ENCODE measurements at regions not wholly inside any gene's neighbourhood (a gene's known extent, or its start where the extent isn't known, plus 50 kb on each side); places are given as distances from the start of the nearest gene placed in this dataset.

DNA sequence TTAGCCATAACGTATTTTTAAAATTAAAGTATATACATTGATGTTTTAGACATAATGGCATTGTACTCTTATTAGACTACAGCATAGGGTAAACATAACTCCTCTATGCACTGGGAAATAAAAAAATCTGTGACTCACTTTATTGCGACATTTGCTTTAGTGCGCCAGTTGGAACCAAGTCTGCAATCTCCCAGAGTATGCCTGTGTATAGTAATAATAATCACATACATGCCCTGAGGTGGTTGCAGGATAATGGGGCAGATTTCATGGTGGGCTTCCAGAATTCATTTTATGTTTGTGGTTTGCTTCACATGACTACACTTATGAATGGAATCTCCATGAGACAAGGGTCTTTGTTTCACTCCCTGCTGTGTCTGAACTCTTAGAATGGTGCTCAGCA is 66.9 kb upstream of the N4BP1 start:
- TF ChIP-seq, protein P1, sequence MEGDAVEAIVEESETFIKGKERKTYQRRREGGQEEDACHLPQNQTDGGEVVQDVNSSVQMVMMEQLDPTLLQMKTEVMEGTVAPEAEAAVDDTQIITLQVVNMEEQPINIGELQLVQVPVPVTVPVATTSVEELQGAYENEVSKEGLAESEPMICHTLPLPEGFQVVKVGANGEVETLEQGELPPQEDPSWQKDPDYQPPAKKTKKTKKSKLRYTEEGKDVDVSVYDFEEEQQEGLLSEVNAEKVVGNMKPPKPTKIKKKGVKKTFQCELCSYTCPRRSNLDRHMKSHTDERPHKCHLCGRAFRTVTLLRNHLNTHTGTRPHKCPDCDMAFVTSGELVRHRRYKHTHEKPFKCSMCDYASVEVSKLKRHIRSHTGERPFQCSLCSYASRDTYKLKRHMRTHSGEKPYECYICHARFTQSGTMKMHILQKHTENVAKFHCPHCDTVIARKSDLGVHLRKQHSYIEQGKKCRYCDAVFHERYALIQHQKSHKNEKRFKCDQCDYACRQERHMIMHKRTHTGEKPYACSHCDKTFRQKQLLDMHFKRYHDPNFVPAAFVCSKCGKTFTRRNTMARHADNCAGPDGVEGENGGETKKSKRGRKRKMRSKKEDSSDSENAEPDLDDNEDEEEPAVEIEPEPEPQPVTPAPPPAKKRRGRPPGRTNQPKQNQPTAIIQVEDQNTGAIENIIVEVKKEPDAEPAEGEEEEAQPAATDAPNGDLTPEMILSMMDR (IDR thresholded peaks at IDR 0.05; ENCODE audit: low read depth, low read length, poor library complexity, severe bottlenecking) = no peak
- TF ChIP-seq EZH2phosphoT487 (IDR thresholded peaks at IDR 0.05; ENCODE audit: borderline replicate concordance, low read length) = no peak
